ENCODE measurements at regions not wholly inside any gene's neighbourhood (a gene's known extent, or its start where the extent isn't known, plus 50 kb on each side); places are given as distances from the start of the nearest gene placed in this dataset.
A peak's percentile ranks its signal among the peaks of the same experiment; 100 is the strongest.

- peaks cover 9% of the 10 kb centered on the region for H3K4me1 Mint-ChIP-seq
- Histone ChIP-seq H3K4me2 (no peak overlapping the region), H3K9ac (no peak overlapping the region), H3K27ac (no peak overlapping the region), H3K9me3 (ENCODE audit: low read depth) (no peaks in the 10 kb centered on the region), H3K79me2 (ENCODE audit: low read depth) (no peaks in the 10 kb centered on the region), H3F3A (ENCODE audit: low read depth) (no peaks in the 10 kb centered on the region), H3K36me3 (no peaks in the 10 kb centered on the region), H2AFZ (replicated peaks) (no peak overlapping the region), H3K4me1 (no peaks in the 10 kb centered on the region), H4K20me1 (ENCODE audit: low read depth) (no peaks in the 10 kb centered on the region), H3K27me3 (no peaks in the 10 kb centered on the region), H3K4me3 (no peak overlapping the region)
- H3K4me3 Mint-ChIP-seq: no peak overlapping the region
- no peak for DNase-seq (ENCODE audit: low spot score)
- no peaks in the 10 kb centered on the region for H3K36me3 Mint-ChIP-seq
- H3K27me3 Mint-ChIP-seq (ENCODE audit: insufficient read depth, low read depth): peaks cover 3% of the 10 kb centered on the region
- no peaks in the 10 kb centered on the region for H3K9me3 Mint-ChIP-seq
- no peak for TF ChIP-seq EZH2 (IDR thresholded peaks at IDR 0.05)
- no peak for TF ChIP-seq EZH2phosphoT487 (IDR thresholded peaks at IDR 0.05)
- no peak for TF ChIP-seq CTCF (IDR thresholded peaks at IDR 0.05)
- H3K27ac Mint-ChIP-seq: no peak overlapping the region
Measured at GRCh38 chr5:68551436-68551835, 335.9 kb downstream of the PIK3R1 start.

- Histone ChIP-seq H3K9me3 (ENCODE audit: low read depth) (no peaks in the 10 kb centered on the region), H2AFZ (replicated peaks) (no peak overlapping the region), H3K4me3 (no peak overlapping the region), H3F3A (ENCODE audit: low read depth) (no peaks in the 10 kb centered on the region), H3K4me2 (no peak overlapping the region), H3K9ac (no peak overlapping the region), H3K27me3 (no peaks in the 10 kb centered on the region), H3K79me2 (ENCODE audit: low read depth) (no peaks in the 10 kb centered on the region), H3K27ac (no peak overlapping the region), H3K4me1 (no peaks in the 10 kb centered on the region), H4K20me1 (ENCODE audit: low read depth) (no peaks in the 10 kb centered on the region), H3K36me3 (no peaks in the 10 kb centered on the region)
- Mint-ChIP-seq H3K27me3 (ENCODE audit: insufficient read depth, low read depth) (peaks cover 3% of the 10 kb centered on the region), H3K4me1 (peaks cover 9% of the 10 kb centered on the region), H3K4me3 (no peak overlapping the region), H3K9me3 (no peaks in the 10 kb centered on the region), H3K27ac (no peak overlapping the region), H3K36me3 (no peaks in the 10 kb centered on the region)
- no peak for TF ChIP-seq EZH2phosphoT487 (IDR thresholded peaks at IDR 0.05)
- no peak for TF ChIP-seq EZH2 (IDR thresholded peaks at IDR 0.05)
- TF ChIP-seq CTCF (IDR thresholded peaks at IDR 0.05): no peak
- peak; percentile 30 for DNase-seq (ENCODE audit: low spot score)
Measured at GRCh38 chr5:68554571-68555279, 339.2 kb downstream of the PIK3R1 start.

- DNase-seq (ENCODE audit: low spot score): no peak
- Histone ChIP-seq H3K27me3 (no peaks in the 10 kb centered on the region), H3K4me1 (no peaks in the 10 kb centered on the region), H3K9me3 (ENCODE audit: low read depth) (no peaks in the 10 kb centered on the region), H3K36me3 (no peaks in the 10 kb centered on the region), H3K4me3 (no peak overlapping the region), H3K27ac (no peak overlapping the region), H3K9ac (no peak overlapping the region), H4K20me1 (ENCODE audit: low read depth) (no peaks in the 10 kb centered on the region), H3K79me2 (ENCODE audit: low read depth) (no peaks in the 10 kb centered on the region), H2AFZ (replicated peaks) (no peak overlapping the region), H3K4me2 (no peak overlapping the region), H3F3A (ENCODE audit: low read depth) (no peaks in the 10 kb centered on the region)
- Mint-ChIP-seq H3K4me3 (no peak overlapping the region), H3K36me3 (no peaks in the 10 kb centered on the region), H3K9me3 (no peaks in the 10 kb centered on the region), H3K4me1 (peaks cover 9% of the 10 kb centered on the region), H3K27ac (no peak overlapping the region), H3K27me3 (ENCODE audit: insufficient read depth, low read depth) (peaks cover 3% of the 10 kb centered on the region)
- no peak for TF ChIP-seq EZH2 (IDR thresholded peaks at IDR 0.05)
- no peak for TF ChIP-seq EZH2phosphoT487 (IDR thresholded peaks at IDR 0.05)
- TF ChIP-seq CTCF (IDR thresholded peaks at IDR 0.05): no peak
Measured at GRCh38 chr5:68555907-68556681, 340.5 kb downstream of the PIK3R1 start.

Measured in neural progenitor cell (in vitro differentiated cells).